ENCODE measurements at regions not wholly inside any gene's neighbourhood (a gene's known extent, or its start where the extent isn't known, plus 50 kb on each side); places are given as distances from the start of the nearest gene placed in this dataset.

DNA sequence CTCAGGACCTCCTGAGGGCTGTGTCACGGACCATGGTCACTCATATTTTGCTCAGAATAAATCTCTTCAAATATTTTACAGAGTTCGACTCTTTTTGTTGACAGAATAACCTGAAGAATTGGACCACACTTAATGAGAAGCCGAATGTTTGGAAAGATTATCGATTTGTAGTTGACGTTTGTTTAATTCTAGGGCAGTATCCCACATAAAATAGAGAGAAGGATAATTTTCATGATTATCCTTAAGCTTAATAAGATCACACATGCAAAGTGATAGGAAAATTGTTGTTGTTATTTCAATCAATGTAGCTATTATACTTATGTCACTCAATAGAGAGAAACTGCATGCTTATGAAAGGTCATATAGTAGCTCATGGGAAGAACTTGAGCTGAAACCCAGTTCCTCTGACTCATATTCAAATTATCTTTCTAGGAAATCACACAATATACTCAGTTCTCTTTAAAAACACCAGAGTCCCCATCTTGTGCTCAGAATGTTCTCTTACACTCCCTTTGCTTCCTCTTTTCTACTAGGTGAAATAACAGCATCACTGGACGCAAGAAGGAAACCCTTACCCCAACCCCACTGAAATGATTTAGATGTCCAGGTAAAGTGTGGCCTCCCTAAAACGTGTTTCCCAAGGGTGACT lies 982.1 kb downstream of the TSN start:
- H3K36me3 ChIP-seq (replicated peaks in 1 of 2; ENCODE audit: insufficient read depth in 1 of 2, low read depth in 2 of 2) = no peaks in the 10 kb centered on the region
- WGBS, 2 donors = 60 to 67% methylated on average over 7 of the region's 7 CpGs
- no peak overlapping the region for H3K4me3 ChIP-seq
- no peak for DNase-seq
- H3K27ac ChIP-seq = no peak overlapping the region
- no peaks in the 10 kb centered on the region for H3K27me3 ChIP-seq
- no peak for ATAC-seq
- intact Hi-C loops (cut with DNase I) = no loop called here
- TF ChIP-seq, protein P1, sequence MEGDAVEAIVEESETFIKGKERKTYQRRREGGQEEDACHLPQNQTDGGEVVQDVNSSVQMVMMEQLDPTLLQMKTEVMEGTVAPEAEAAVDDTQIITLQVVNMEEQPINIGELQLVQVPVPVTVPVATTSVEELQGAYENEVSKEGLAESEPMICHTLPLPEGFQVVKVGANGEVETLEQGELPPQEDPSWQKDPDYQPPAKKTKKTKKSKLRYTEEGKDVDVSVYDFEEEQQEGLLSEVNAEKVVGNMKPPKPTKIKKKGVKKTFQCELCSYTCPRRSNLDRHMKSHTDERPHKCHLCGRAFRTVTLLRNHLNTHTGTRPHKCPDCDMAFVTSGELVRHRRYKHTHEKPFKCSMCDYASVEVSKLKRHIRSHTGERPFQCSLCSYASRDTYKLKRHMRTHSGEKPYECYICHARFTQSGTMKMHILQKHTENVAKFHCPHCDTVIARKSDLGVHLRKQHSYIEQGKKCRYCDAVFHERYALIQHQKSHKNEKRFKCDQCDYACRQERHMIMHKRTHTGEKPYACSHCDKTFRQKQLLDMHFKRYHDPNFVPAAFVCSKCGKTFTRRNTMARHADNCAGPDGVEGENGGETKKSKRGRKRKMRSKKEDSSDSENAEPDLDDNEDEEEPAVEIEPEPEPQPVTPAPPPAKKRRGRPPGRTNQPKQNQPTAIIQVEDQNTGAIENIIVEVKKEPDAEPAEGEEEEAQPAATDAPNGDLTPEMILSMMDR (IDR thresholded peaks at IDR 0.05) = no peak
- no peak for TF ChIP-seq POLR2A (IDR thresholded peaks at IDR 0.05)
- no peaks in the 10 kb centered on the region for H3K4me1 ChIP-seq
- H3K9me3 ChIP-seq = no peaks in the 10 kb centered on the region

DNA sequence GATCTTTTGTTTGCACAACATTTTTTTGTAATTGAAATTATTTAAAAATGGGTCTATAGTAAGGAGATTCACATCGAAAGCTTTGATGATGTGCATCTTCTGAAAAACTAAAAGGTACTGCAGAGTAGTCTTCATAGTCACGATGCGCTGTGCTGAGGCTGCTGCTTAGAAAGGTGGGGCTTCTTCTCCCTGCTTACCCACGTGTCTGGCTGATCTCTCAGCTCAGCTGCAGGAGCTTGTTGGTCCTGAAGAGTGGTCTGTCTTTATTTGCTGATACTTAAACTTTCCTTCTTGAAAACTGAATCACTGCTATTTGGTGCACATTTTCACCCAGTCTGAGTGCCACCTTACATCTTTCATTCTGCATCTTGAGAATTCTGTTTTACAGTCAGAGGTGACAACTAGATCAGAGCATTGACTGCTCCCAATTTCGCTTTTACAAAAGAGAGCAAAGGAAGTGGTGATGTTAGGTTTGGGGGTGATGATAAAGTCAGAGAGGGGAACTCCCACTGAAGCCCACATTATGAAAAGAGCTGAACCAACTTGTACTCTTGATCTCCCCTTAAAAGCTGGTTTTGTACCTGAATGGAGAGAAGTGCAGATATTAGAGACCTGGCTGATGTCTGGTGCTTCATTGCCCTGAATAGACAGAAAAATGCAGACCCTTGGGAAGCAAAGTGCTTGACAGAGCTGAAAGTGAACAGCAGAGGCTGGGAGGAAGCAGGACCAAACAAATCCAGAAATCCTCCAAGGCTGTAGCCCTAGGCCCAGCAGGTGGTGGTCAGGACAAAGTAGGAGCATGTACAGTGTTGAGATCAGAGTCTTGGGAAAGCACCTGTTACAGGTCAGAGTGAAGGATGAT lies 984.5 kb downstream of the TSN start:
- Histone ChIP-seq H3K4me3 (no peak overlapping the region), H3K9me3 (no peaks in the 10 kb centered on the region), H3K36me3 (replicated peaks in 1 of 2; ENCODE audit: insufficient read depth in 1 of 2, low read depth in 2 of 2) (no peaks in the 10 kb centered on the region), H3K4me1 (no peaks in the 10 kb centered on the region), H3K27me3 (no peaks in the 10 kb centered on the region), H3K27ac (no peak overlapping the region)
- 40 to 52% methylated on average over 5 of the region's 5 CpGs for WGBS, 2 donors
- ATAC-seq (no peak), DNase-seq (no peak)
- intact Hi-C loops (cut with DNase I) = no loop called here
- no peak for TF ChIP-seq POLR2A (IDR thresholded peaks at IDR 0.05)
- TF ChIP-seq, protein P1 (IDR thresholded peaks at IDR 0.05) = no peak

DNA sequence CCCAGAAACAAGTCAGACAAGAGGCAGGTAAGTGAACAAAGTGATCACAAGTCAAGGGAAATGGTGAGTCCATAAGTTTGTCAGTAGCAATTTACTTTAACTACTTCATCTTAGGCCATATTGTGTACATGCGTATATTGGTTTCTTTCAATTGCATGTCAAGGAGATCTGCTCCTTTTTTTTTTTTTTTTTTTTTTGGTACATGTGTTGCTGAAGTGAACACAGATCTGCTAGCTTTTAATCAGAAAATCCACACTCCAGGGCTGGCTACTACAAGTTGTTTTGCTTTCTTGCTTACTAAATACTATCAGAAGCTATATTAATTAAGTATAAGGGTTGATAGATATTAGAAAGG lies 985.1 kb downstream of the TSN start:
- Histone ChIP-seq H3K4me1 (no peaks in the 10 kb centered on the region), H3K4me3 (no peak overlapping the region), H3K36me3 (replicated peaks in 1 of 2; ENCODE audit: insufficient read depth in 1 of 2, low read depth in 2 of 2) (no peaks in the 10 kb centered on the region), H3K9me3 (no peaks in the 10 kb centered on the region), H3K27me3 (no peaks in the 10 kb centered on the region), H3K27ac (no peak overlapping the region)
- 86 to 93% methylated on average over 1 of the region's 1 CpG for WGBS, 2 donors
- ATAC-seq = no peak
- TF ChIP-seq, protein P1 (IDR thresholded peaks at IDR 0.05) = no peak
- TF ChIP-seq POLR2A (IDR thresholded peaks at IDR 0.05) = no peak
- intact Hi-C loops (cut with DNase I) = no loop called here
- no peak for DNase-seq

DNA sequence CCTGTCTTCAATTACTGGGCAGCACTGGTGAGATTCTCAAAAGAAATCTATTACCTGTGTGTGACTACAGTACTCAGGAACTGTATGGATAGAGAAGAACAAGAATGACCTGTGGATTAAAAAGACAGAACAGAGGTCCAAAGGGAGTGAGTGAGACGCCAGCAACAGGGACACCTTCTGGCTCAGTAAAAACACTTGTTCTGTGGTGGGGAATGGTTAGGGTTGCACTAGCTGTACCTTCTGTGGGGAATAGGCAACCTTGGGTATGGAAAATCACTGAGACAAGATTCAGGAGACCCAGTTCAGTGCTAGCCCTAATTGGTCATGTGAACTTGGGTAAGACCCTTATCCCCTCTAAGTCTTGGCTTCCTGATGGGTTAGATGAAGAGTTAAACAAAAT lies 986.0 kb downstream of the TSN start:
- H3K36me3 ChIP-seq (replicated peaks in 1 of 2; ENCODE audit: insufficient read depth in 1 of 2, low read depth in 2 of 2) = no peaks in the 10 kb centered on the region
- DNase-seq (no peak), ATAC-seq (no peak)
- H3K9me3 ChIP-seq = no peaks in the 10 kb centered on the region
- TF ChIP-seq, protein P1 (IDR thresholded peaks at IDR 0.05) = no peak
- no peak for TF ChIP-seq POLR2A (IDR thresholded peaks at IDR 0.05)
- no peak overlapping the region for H3K4me3 ChIP-seq
- 31 to 45% methylated on average over 1 of the region's 1 CpG for WGBS, 2 donors
- H3K27ac ChIP-seq = no peak overlapping the region
- intact Hi-C loops (cut with DNase I) = no loop called here
- no peaks in the 10 kb centered on the region for H3K4me1 ChIP-seq
- no peaks in the 10 kb centered on the region for H3K27me3 ChIP-seq

Data from body of pancreas (tissue), 4 donors.